Loucy (cell line): ENCODE measurements at regions not wholly inside any gene's neighbourhood (a gene's known extent, or its start where the extent isn't known, plus 50 kb on each side); places are given as distances from the start of the nearest gene placed in this dataset.

Source experiments
- EZH2phosphoT487 ChIP-seq: fragments of 200-600 bp; IDR thresholded peaks from 2 replicates; pipeline ENCODE4 v1.6.1; 2018; ENCODE audit warnings: antibody characterized with exemption, mild to moderate bottlenecking, moderate library complexity, borderline replicate concordance
- TF ChIP-seq, protein P1 (sequence below): fragments of 200-600 bp; sonication (generic); conservative IDR thresholded peaks from 2 replicates; pipeline ENCODE4 v1.5.1; 2014; ENCODE audit warnings: mild to moderate bottlenecking, antibody characterized with exemption, low read length

DNA sequence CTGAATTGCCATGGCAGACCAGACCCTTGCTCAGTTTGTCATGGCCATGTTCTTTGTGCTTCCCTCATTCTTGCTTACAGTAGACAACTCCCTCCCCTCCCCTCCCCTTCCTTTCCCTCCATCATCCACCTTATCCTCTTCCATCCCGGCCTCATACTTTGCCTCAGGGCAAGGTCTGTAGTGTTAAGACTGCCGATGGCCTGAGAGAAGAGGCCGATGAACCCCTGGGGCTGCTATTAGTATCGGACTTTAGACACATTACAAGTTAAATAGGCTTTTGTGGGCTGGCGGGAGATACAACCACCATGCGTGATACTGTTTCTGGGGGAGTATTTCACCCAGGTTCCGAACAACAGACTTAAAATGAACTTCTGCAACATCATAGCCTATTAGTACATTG is 364.5 kb upstream of the ZFHX3 start:
- TF ChIP-seq, protein P1, sequence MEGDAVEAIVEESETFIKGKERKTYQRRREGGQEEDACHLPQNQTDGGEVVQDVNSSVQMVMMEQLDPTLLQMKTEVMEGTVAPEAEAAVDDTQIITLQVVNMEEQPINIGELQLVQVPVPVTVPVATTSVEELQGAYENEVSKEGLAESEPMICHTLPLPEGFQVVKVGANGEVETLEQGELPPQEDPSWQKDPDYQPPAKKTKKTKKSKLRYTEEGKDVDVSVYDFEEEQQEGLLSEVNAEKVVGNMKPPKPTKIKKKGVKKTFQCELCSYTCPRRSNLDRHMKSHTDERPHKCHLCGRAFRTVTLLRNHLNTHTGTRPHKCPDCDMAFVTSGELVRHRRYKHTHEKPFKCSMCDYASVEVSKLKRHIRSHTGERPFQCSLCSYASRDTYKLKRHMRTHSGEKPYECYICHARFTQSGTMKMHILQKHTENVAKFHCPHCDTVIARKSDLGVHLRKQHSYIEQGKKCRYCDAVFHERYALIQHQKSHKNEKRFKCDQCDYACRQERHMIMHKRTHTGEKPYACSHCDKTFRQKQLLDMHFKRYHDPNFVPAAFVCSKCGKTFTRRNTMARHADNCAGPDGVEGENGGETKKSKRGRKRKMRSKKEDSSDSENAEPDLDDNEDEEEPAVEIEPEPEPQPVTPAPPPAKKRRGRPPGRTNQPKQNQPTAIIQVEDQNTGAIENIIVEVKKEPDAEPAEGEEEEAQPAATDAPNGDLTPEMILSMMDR: no peak
- TF ChIP-seq EZH2phosphoT487: no peak
